Uterus (tissue), 2 donors: ENCODE measurements at regions not wholly inside any gene's neighbourhood (a gene's known extent, or its start where the extent isn't known, plus 50 kb on each side); places are given as distances from the start of the nearest gene placed in this dataset.

Source experiments
- POLR2A ChIP-seq, 2 donors: fragments of 450-650 bp; IDR thresholded peaks; one replicate each; pipeline ENCODE4 v1.6.1; 2016; ENCODE audit warnings: antibody characterized with exemption in 2 of 2, mild to moderate bottlenecking in 1 of 2, moderate library complexity in 1 of 2
- TF ChIP-seq, protein P1 (sequence below), 4 experiments: fragments of 200-600 bp in 2 of 4; fragments of 450-650 bp in 2 of 4; sonication (generic) in 2 of 4; IDR thresholded peaks; one replicate each; pipeline ENCODE4 v1.5.1; 2016 to 2019; ENCODE audit warnings: antibody characterized with exemption in 4 of 4, mild to moderate bottlenecking in 2 of 4, moderate library complexity in 1 of 4

DNA sequence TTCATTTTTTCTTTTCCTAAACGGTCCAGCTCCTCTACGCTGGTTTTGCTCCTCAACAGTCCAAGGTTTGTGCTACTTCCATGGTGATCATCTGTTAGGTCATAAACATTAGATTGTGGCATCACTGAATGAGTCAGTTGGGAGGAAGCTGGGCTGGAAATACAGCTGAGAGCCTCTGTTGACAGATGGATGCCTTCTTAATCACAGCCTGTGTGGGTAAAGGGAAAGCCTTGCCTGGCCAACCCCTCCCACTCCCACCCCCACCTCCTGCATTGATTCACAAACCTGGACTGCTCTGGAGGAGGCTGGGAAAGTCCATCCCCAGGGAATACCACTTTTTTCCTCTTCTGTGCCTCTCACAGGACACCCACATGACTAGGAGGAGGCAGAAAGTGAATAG, 180.6 kb upstream of the CCN2 start:
- TF ChIP-seq, protein P1, sequence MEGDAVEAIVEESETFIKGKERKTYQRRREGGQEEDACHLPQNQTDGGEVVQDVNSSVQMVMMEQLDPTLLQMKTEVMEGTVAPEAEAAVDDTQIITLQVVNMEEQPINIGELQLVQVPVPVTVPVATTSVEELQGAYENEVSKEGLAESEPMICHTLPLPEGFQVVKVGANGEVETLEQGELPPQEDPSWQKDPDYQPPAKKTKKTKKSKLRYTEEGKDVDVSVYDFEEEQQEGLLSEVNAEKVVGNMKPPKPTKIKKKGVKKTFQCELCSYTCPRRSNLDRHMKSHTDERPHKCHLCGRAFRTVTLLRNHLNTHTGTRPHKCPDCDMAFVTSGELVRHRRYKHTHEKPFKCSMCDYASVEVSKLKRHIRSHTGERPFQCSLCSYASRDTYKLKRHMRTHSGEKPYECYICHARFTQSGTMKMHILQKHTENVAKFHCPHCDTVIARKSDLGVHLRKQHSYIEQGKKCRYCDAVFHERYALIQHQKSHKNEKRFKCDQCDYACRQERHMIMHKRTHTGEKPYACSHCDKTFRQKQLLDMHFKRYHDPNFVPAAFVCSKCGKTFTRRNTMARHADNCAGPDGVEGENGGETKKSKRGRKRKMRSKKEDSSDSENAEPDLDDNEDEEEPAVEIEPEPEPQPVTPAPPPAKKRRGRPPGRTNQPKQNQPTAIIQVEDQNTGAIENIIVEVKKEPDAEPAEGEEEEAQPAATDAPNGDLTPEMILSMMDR (IDR thresholded peaks at IDR 0.05): no peak
- no peak for TF ChIP-seq POLR2A (IDR thresholded peaks at IDR 0.05)
